ENCODE measurements at regions not wholly inside any gene's neighbourhood (a gene's known extent, or its start where the extent isn't known, plus 50 kb on each side); places are given as distances from the start of the nearest gene placed in this dataset.

GRCh38 chr1:112803906-112804762, 89.0 kb upstream of the PPM1J start:
- peak; percentile 53; the same call in 1 of the 2 replicates for TF ChIP-seq POLR2A (IDR thresholded peaks at IDR 0.05; ENCODE audit: low read depth, low read length)
- TF ChIP-seq CTCF (conservative IDR thresholded peaks at IDR 0.05; ENCODE audit: low read depth, low read length) = peak; percentile 96
- TF ChIP-seq RCOR1 (IDR thresholded peaks at IDR 0.05; ENCODE audit: insufficient replicate concordance, low read length) = no peak
- TF ChIP-seq RAD21 (IDR thresholded peaks at IDR 0.05; ENCODE audit: low read length) = peak; percentile 99
- TF ChIP-seq RFX5 (IDR thresholded peaks at IDR 0.05; ENCODE audit: low read depth, low read length) = no peak
- no peak for TF ChIP-seq MXI1 (IDR thresholded peaks at IDR 0.05; ENCODE audit: borderline replicate concordance, low read depth, low read length)
- TF ChIP-seq MAZ (IDR thresholded peaks at IDR 0.05; ENCODE audit: borderline replicate concordance, low read depth, low read length) = no peak
- no peak for TF ChIP-seq MAFK (IDR thresholded peaks at IDR 0.05; ENCODE audit: low read depth, low read length)
- TF ChIP-seq USF2 (IDR thresholded peaks at IDR 0.05; ENCODE audit: low read depth, low read length) = no peak
- no peak for TF ChIP-seq CHD1 (IDR thresholded peaks at IDR 0.05; ENCODE audit: low read depth, low read length)
- peak; percentile 98 for TF ChIP-seq SMC3 (IDR thresholded peaks at IDR 0.05; ENCODE audit: low read depth, low read length)
- no peak for TF ChIP-seq NFE2L2 (IDR thresholded peaks at IDR 0.05; ENCODE audit: low read depth, low read length)
- TF ChIP-seq ELK1 (IDR thresholded peaks at IDR 0.05; ENCODE audit: borderline replicate concordance, low read depth, low read length) = no peak

Measured in IMR-90 (cell line).